GM23248 (cell line): ENCODE measurements at regions not wholly inside any gene's neighbourhood (a gene's known extent, or its start where the extent isn't known, plus 50 kb on each side); places are given as distances from the start of the nearest gene placed in this dataset.

Experiments
- EZH2 ChIP-seq: fragments of 200-600 bp; sonication (generic); IDR thresholded peaks from 2 replicates; pipeline ENCODE4 v1.6.1; 2018; ENCODE audit warnings: antibody characterized with exemption, mild to moderate bottlenecking; ENCODE audit not compliant: insufficient read depth, poor library complexity, severe bottlenecking
- EZH2phosphoT487 ChIP-seq: fragments of 200-600 bp; sonication (generic); IDR thresholded peaks from 2 replicates; pipeline ENCODE4 v1.6.1; 2018; ENCODE audit warnings: antibody characterized with exemption, moderate library complexity, mild to moderate bottlenecking, low read depth; ENCODE audit not compliant: insufficient read depth

DNA sequence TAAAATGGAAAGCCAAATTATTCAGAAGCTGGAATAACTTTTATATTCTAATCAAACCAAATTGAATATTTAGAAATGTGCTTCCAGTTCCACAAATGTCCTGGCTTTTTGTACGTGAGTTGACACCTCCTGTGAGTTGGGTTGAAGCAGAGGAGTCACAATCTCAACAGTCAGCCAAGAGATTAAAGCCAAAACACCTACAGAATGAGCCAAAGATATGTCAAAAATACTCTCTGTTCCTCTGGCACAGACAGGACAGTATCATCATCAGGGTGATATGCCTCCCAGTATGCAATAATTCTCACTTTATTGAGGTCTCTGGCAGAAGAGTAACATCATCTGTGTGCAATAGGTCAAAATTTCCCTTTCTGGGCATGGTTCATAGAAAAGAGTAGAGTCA lies 914.3 kb upstream of the AMELY start:
- no peak for TF ChIP-seq EZH2phosphoT487
- no peak for TF ChIP-seq EZH2
